ENCODE measurements at regions not wholly inside any gene's neighbourhood (a gene's known extent, or its start where the extent isn't known, plus 50 kb on each side); places are given as distances from the start of the nearest gene placed in this dataset.
A peak's percentile ranks its signal among the peaks of the same experiment; 100 is the strongest.

DNA sequence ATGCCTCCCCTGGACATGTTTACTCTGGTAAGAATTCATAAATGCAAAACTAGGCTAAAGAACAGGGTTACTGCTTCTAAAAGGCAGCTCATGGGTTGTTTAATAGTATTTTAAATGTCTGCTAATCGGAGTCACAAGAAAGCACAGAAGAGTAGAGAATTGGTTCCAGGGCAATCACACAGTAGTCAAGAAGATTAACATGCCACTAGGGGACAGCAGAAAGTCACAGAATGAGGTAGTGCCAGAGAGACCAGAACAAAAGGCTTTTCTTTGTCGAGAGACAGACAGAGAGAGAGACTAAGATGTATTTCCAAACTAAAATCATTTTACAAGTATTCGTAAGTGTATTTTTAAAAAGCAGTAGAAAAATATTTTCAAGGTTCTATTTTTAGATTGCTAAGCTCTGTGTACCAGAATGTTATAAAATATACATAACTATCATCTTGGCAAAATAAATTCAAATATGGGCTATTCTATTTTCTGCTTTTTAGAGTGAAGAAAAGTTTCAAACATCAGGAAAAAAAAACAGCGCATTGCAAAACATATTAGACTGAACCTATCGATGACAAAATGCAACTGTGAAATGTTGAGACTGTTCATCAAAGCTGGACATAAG lies 78.3 kb upstream of the CDIN1 start:
- Histone ChIP-seq H3K4me3 (ENCODE audit: control extremely low read depth in 1 of 5, extremely low read depth in 1 of 5, insufficient read depth in 1 of 5, low read depth in 2 of 5, low read length in 4 of 5) (no peak overlapping the region), H3K4me2 (replicated peaks; ENCODE audit: low read depth, low read length, poor library complexity, severe bottlenecking) (no peak overlapping the region), H3K79me2 (ENCODE audit: control insufficient read depth, insufficient read depth, low read length) (no peaks in the 10 kb centered on the region), H3K27ac (ENCODE audit: low read length in 2 of 2) (no peak overlapping the region), H3K9me3 (ENCODE audit: control extremely low read depth in 1 of 3, control insufficient read depth in 2 of 3, insufficient read depth in 1 of 3, low read length in 2 of 3) (no peaks in the 10 kb centered on the region), H3K27me3 (replicated peaks in 1 of 4; ENCODE audit: control extremely low read depth in 1 of 4, control insufficient read depth in 3 of 4, insufficient read depth in 4 of 4, low read length in 3 of 4) (no peaks in the 10 kb centered on the region), H3K9ac (ENCODE audit: low read length) (no peak overlapping the region), H2AFZ (ENCODE audit: insufficient read depth, low read depth, low read length, poor library complexity, severe bottlenecking) (no peak overlapping the region), H3K36me3 (replicated peaks in 1 of 2; ENCODE audit: control extremely low read depth in 1 of 2, control insufficient read depth in 1 of 2, extremely low read depth in 1 of 2, insufficient read depth in 2 of 2, low read length in 1 of 2) (no peaks in the 10 kb centered on the region), H3K4me1 (ENCODE audit: control insufficient read depth in 2 of 2, insufficient read depth in 2 of 2, low read length in 2 of 2) (no peaks in the 10 kb centered on the region), H4K20me1 (ENCODE audit: control insufficient read depth, insufficient read depth, low read length, poor library complexity, severe bottlenecking) (no peaks in the 10 kb centered on the region)
- H3K4me1 Mint-ChIP-seq, result no peaks in the 10 kb centered on the region
- H3K9me3 Mint-ChIP-seq (ENCODE audit: insufficient read depth), result no peaks in the 10 kb centered on the region
- ChIA-PET POLR2A (no interaction called here), CTCF (interaction anchor here (0.6 to 2.4 kb wide), 7 partner anchors 9 to 1401 kb away, joined by 3 to 11 read pairs (median 4); no protein-coding TSS in a partner anchor)
- H3K27me3 Mint-ChIP-seq, result peaks cover 10% of the 10 kb centered on the region
- WGBS (ENCODE audit: insufficient coverage), result 30% methylated on average over 1 of the region's 5 CpGs
- no peak for ATAC-seq (ENCODE audit: low read depth)
- no peak overlapping the region for H3K27ac Mint-ChIP-seq
- TF ChIP-seq, protein P1, sequence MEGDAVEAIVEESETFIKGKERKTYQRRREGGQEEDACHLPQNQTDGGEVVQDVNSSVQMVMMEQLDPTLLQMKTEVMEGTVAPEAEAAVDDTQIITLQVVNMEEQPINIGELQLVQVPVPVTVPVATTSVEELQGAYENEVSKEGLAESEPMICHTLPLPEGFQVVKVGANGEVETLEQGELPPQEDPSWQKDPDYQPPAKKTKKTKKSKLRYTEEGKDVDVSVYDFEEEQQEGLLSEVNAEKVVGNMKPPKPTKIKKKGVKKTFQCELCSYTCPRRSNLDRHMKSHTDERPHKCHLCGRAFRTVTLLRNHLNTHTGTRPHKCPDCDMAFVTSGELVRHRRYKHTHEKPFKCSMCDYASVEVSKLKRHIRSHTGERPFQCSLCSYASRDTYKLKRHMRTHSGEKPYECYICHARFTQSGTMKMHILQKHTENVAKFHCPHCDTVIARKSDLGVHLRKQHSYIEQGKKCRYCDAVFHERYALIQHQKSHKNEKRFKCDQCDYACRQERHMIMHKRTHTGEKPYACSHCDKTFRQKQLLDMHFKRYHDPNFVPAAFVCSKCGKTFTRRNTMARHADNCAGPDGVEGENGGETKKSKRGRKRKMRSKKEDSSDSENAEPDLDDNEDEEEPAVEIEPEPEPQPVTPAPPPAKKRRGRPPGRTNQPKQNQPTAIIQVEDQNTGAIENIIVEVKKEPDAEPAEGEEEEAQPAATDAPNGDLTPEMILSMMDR (IDR thresholded peaks at IDR 0.05), result peak; percentile 65
- TF ChIP-seq EZH2 (IDR thresholded peaks at IDR 0.05; ENCODE audit: borderline replicate concordance, insufficient read depth, low read depth, low read length, poor library complexity, severe bottlenecking), result no peak
- no peak overlapping the region for H3K4me3 Mint-ChIP-seq
- peak; percentile 29 for DNase-seq
- intact Hi-C loops (cut with micrococcal nuclease), result loop anchor here (2.0 to 5.0 kb wide), 2 partner anchors 1391 to 1852 kb away; no protein-coding TSS in a partner anchor

- peaks cover 14% of the 10 kb centered on the region for H3K27me3 Mint-ChIP-seq
- H3K27me3 ChIP-seq (replicated peaks in 1 of 4; ENCODE audit: control extremely low read depth in 1 of 4, control insufficient read depth in 3 of 4, insufficient read depth in 4 of 4, low read length in 3 of 4), result no peaks in the 10 kb centered on the region
- DNase-seq (no peak), ATAC-seq (ENCODE audit: low read depth) (no peak)
- CTCF ChIA-PET, result interaction anchor here (2.2 to 2.4 kb wide), 2 partner anchors 632 to 1389 kb away, joined by 10 to 11 read pairs; no protein-coding TSS in a partner anchor
- intact Hi-C loops (cut with micrococcal nuclease), result loop anchor here (5.0 kb wide), 1 partner anchor 1390 kb away; no protein-coding TSS in a partner anchor
- H3K4me3 Mint-ChIP-seq, result no peak overlapping the region
- no peaks in the 10 kb centered on the region for H3K9me3 Mint-ChIP-seq (ENCODE audit: insufficient read depth)
- 92% methylated on average over 1 of the region's 1 CpG for WGBS (ENCODE audit: insufficient coverage)
- TF ChIP-seq EZH2 (IDR thresholded peaks at IDR 0.05; ENCODE audit: borderline replicate concordance, insufficient read depth, low read depth, low read length, poor library complexity, severe bottlenecking), result no peak
- TF ChIP-seq, protein P1 (IDR thresholded peaks at IDR 0.05), result no peak
- H3K27ac ChIP-seq (ENCODE audit: low read length in 2 of 2), result no peak overlapping the region
- no peaks in the 10 kb centered on the region for H3K9me3 ChIP-seq (ENCODE audit: control extremely low read depth in 1 of 3, control insufficient read depth in 2 of 3, insufficient read depth in 1 of 3, low read length in 2 of 3)
- no peak overlapping the region for H3K4me3 ChIP-seq (ENCODE audit: control extremely low read depth in 1 of 5, extremely low read depth in 1 of 5, insufficient read depth in 1 of 5, low read depth in 2 of 5, low read length in 4 of 5)
- no peak overlapping the region for H2AFZ ChIP-seq (ENCODE audit: insufficient read depth, low read depth, low read length, poor library complexity, severe bottlenecking)
- H3K9ac ChIP-seq (ENCODE audit: low read length), result no peak overlapping the region
- no peaks in the 10 kb centered on the region for H3K4me1 Mint-ChIP-seq
- H3K4me1 ChIP-seq (ENCODE audit: control insufficient read depth in 2 of 2, insufficient read depth in 2 of 2, low read length in 2 of 2), result no peaks in the 10 kb centered on the region
- no peak overlapping the region for H3K4me2 ChIP-seq (replicated peaks; ENCODE audit: low read depth, low read length, poor library complexity, severe bottlenecking)
- no peaks in the 10 kb centered on the region for H3K36me3 ChIP-seq (replicated peaks in 1 of 2; ENCODE audit: control extremely low read depth in 1 of 2, control insufficient read depth in 1 of 2, extremely low read depth in 1 of 2, insufficient read depth in 2 of 2, low read length in 1 of 2)
- POLR2A ChIA-PET, result no interaction called here
- H3K27ac Mint-ChIP-seq, result no peak overlapping the region
- H4K20me1 ChIP-seq (ENCODE audit: control insufficient read depth, insufficient read depth, low read length, poor library complexity, severe bottlenecking), result no peaks in the 10 kb centered on the region
- H3K79me2 ChIP-seq (ENCODE audit: control insufficient read depth, insufficient read depth, low read length), result no peaks in the 10 kb centered on the region
Measured at GRCh38 chr15:36502509-36502908, 76.9 kb upstream of the CDIN1 start.
